ENCODE measurements at regions not wholly inside any gene's neighbourhood (a gene's known extent, or its start where the extent isn't known, plus 50 kb on each side); places are given as distances from the start of the nearest gene placed in this dataset.

DNA sequence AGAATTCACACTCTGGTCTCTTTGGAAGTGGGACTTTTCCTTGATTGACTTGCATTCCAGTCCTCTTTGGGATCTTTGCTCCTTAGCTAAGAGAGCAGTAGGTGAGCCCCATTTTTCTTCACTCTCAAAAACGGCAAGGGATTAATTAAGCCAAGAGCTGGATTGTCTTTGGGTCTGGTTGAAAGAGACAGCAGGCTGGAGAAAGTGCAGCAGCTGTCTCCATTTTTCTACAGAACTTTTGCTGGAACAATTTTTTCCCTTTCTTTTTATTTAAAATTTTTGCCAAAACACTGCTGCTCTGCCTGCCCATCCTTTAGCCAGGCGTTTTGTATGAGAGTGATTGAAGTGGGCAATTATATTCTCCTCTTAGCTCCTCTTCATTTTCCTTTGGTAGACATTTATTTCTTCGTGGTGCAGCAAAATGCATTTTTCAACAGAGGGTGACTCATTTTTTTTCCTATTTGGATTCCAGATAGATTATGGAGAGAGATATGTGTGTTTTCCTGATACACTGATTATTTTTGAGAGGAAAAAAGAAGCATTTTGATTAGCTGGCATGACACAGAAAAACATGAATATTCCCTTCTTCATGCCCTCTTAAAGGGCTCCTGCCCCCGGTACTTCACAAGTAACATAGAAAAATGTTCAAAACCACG is 371.2 kb upstream of the NBEA start:
- TF ChIP-seq POLR2A (IDR thresholded peaks at IDR 0.05; ENCODE audit: low read length) (no peak), GATA1 (IDR thresholded peaks at IDR 0.05; ENCODE audit: low read depth, low read length) (no peak)

Measured in erythroblast (primary cell).